Kidney capillary endothelial cell (primary cell): ENCODE measurements at regions not wholly inside any gene's neighbourhood (a gene's known extent, or its start where the extent isn't known, plus 50 kb on each side); places are given as distances from the start of the nearest gene placed in this dataset.
"Not testable (repeated sequence)": the region's sequence is repeated elsewhere in the genome, so short reads cannot be mapped to it uniquely, and the experiment has no call there.

Experiments
- DNase-seq: peaks from one replicate; pipeline ENCODE4 v3.0.0-alpha.2; 2018; ENCODE audit warnings: low spot score

GRCh38 chr20:29427201-29428060, 1830.0 kb upstream of the DEFB115 start:
- DNase-seq, result no peak

- DNase-seq, result no peak
These were observed 1826.9 kb upstream of the DEFB115 start for GRCh38 chr20:29430531-29430930.

GRCh38 chr20:29440721-29441120, 1816.7 kb upstream of the DEFB115 start:
- not testable (repeated sequence) for DNase-seq

- peak; percentile 26 for DNase-seq
These were observed 1814.2 kb upstream of the DEFB115 start for GRCh38 chr20:29443206-29443781.

- no peak for DNase-seq
These were observed 1813.6 kb upstream of the DEFB115 start for GRCh38 chr20:29443819-29444218.

- DNase-seq, result peak; percentile 29
These were observed 1812.2 kb upstream of the DEFB115 start for GRCh38 chr20:29445050-29445907.

GRCh38 chr20:29447517-29448484, 1809.7 kb upstream of the DEFB115 start:
- not testable (repeated sequence) for DNase-seq

GRCh38 chr20:29448806-29449470, 1808.5 kb upstream of the DEFB115 start:
- no peak for DNase-seq

- no peak for DNase-seq
These were observed 1805.3 kb upstream of the DEFB115 start for GRCh38 chr20:29452186-29452585.

GRCh38 chr20:29456987-29457693, 1800.3 kb upstream of the DEFB115 start:
- DNase-seq, result not testable (repeated sequence)

GRCh38 chr20:29472606-29473005, 1784.9 kb upstream of the DEFB115 start:
- DNase-seq, result no peak

- DNase-seq, result not testable (repeated sequence)
These were observed 1764.6 kb upstream of the DEFB115 start for GRCh38 chr20:29492840-29493239.

- not testable (repeated sequence) for DNase-seq
These were observed 1760.7 kb upstream of the DEFB115 start for GRCh38 chr20:29496767-29497166.

GRCh38 chr20:29497261-29497671, 1760.2 kb upstream of the DEFB115 start:
- DNase-seq, result no peak

GRCh38 chr20:29497684-29498083, 1759.8 kb upstream of the DEFB115 start:
- not testable (repeated sequence) for DNase-seq

GRCh38 chr20:29500738-29501137, 1756.7 kb upstream of the DEFB115 start:
- DNase-seq, result not testable (repeated sequence)

GRCh38 chr20:29514634-29515033, 1742.8 kb upstream of the DEFB115 start:
- not testable (repeated sequence) for DNase-seq

- not testable (repeated sequence) for DNase-seq
These were observed 1740.6 kb upstream of the DEFB115 start for GRCh38 chr20:29516847-29517246.

- DNase-seq, result not testable (repeated sequence)
These were observed 1737.7 kb upstream of the DEFB115 start for GRCh38 chr20:29519610-29520241.
